Stimulated activated CD8-positive, alpha-beta memory T cell treated with anti-CD3 and anti-CD28 coated beads, Interleukin-4, amount 100 ng/mL, for 48 hours (primary cell): ENCODE measurements at regions not wholly inside any gene's neighbourhood (a gene's known extent, or its start where the extent isn't known, plus 50 kb on each side); places are given as distances from the start of the nearest gene placed in this dataset.
"Not testable (repeated sequence)": the region's sequence is repeated elsewhere in the genome, so short reads cannot be mapped to it uniquely, and the experiment has no call there.

Experiments used
- DNase-seq: peaks from one replicate; pipeline ENCODE4 v3.0.0-alpha.2; 2020

GRCh38 chr7:102721-103120 lies 89.7 kb upstream of the FAM20C start:
- DNase-seq: no peak

GRCh38 chr7:103981-104380 lies 88.4 kb upstream of the FAM20C start:
- not testable (repeated sequence) for DNase-seq

- no peak for DNase-seq
These were observed 87.4 kb upstream of the FAM20C start for GRCh38 chr7:105002-105401.

- no peak for DNase-seq
These were observed 86.0 kb upstream of the FAM20C start for GRCh38 chr7:106356-106755.

GRCh38 chr7:107233-107632 lies 85.1 kb upstream of the FAM20C start:
- no peak for DNase-seq

- DNase-seq: no peak
These were observed 84.5 kb upstream of the FAM20C start for GRCh38 chr7:107907-108306.

- no peak for DNase-seq
These were observed 83.3 kb upstream of the FAM20C start for GRCh38 chr7:109094-109493.

GRCh38 chr7:109898-110556 lies 82.3 kb upstream of the FAM20C start:
- no peak for DNase-seq

GRCh38 chr7:110557-111232 lies 81.7 kb upstream of the FAM20C start:
- DNase-seq: no peak

- no peak for DNase-seq
These were observed 80.8 kb upstream of the FAM20C start for GRCh38 chr7:111591-111990.

GRCh38 chr7:112881-113280 lies 79.5 kb upstream of the FAM20C start:
- no peak for DNase-seq

GRCh38 chr7:115274-115911 lies 77.0 kb upstream of the FAM20C start:
- no peak for DNase-seq

- no peak for DNase-seq
These were observed 76.0 kb upstream of the FAM20C start for GRCh38 chr7:116188-116981.

GRCh38 chr7:117836-118614 lies 74.3 kb upstream of the FAM20C start:
- no peak for DNase-seq

GRCh38 chr7:118615-119391 lies 73.6 kb upstream of the FAM20C start:
- DNase-seq: no peak

GRCh38 chr7:119392-120163 lies 72.8 kb upstream of the FAM20C start:
- DNase-seq: no peak

GRCh38 chr7:120164-120991 lies 72.0 kb upstream of the FAM20C start:
- no peak for DNase-seq

GRCh38 chr7:121002-121785 lies 71.2 kb upstream of the FAM20C start:
- no peak for DNase-seq

- no peak for DNase-seq
These were observed 69.1 kb upstream of the FAM20C start for GRCh38 chr7:123237-123636.
